OCI-LY3 (cell line): ENCODE measurements at regions not wholly inside any gene's neighbourhood (a gene's known extent, or its start where the extent isn't known, plus 50 kb on each side); places are given as distances from the start of the nearest gene placed in this dataset.

Experiments used
- H2AFZ ChIP-seq: fragments of 200-600, 300-600 bp; shearing (Covaris generic); 2 replicates; pipeline ENCODE4 v1.6.0; 2014; ENCODE audit warnings: antibody characterized with exemption, low read depth, low read length
- H3K27ac ChIP-seq: fragments of 200-600, 300-600 bp; sonication (generic); 2 replicates; pipeline ENCODE4 v1.5.1; 2014; ENCODE audit warnings: mild to moderate bottlenecking, low read length, moderate library complexity, mixed read lengths
- H3K27me3 ChIP-seq: fragments of 200-600, 300-600 bp; sonication (generic); 2 replicates; pipeline ENCODE4 v1.6.1; 2014; ENCODE audit warnings: low read depth, low read length, mixed read lengths
- H3K36me3 ChIP-seq: fragments of 200-600, 300-600 bp; sonication (generic); replicated peaks from 2 replicates; pipeline ENCODE3; 2014; ENCODE audit warnings: low read depth, low read length, mixed read lengths
- H3K4me1 ChIP-seq: fragments of 300-600, 200-600 bp; sonication (generic); 2 replicates; pipeline ENCODE4 v1.6.1; 2014; ENCODE audit warnings: low read length, mixed read lengths
- H3K4me2 ChIP-seq: fragments of 200-600, 300-600 bp; sonication (generic); 2 replicates; pipeline ENCODE4 v1.6.1; 2014; ENCODE audit warnings: low read length, mixed read lengths
- H3K4me3 ChIP-seq: fragments of 300-600, 200-600 bp; sonication (generic); 2 replicates; pipeline ENCODE4 v1.5.1; 2014; ENCODE audit warnings: antibody characterized with exemption, mild to moderate bottlenecking, low read length, moderate library complexity
- H3K79me2 ChIP-seq: fragments of 300-600, 200-600 bp; shearing (Covaris generic); 2 replicates; pipeline ENCODE4 v1.6.1; 2014; ENCODE audit warnings: mild to moderate bottlenecking, low read length, mixed read lengths
- H3K9ac ChIP-seq: fragments of 300-600, 200-600 bp; shearing (Covaris generic); 2 replicates; pipeline ENCODE4 v1.6.0; 2014; ENCODE audit warnings: mild to moderate bottlenecking, low read length, moderate library complexity
- H3K9me3 ChIP-seq: fragments of 200-600, 300-600 bp; shearing (Covaris generic); 2 replicates; pipeline ENCODE4 v1.6.1; 2014; ENCODE audit warnings: low read length, mixed read lengths; ENCODE audit not compliant: insufficient read depth
- H4K20me1 ChIP-seq: fragments of 200-600, 300-600 bp; sonication (generic); 2 replicates; pipeline ENCODE4 v1.6.1; 2016; ENCODE audit warnings: low read length, mixed read lengths; ENCODE audit not compliant: insufficient read depth
- CTCF ChIP-seq: fragments of 200-600, 300-600 bp; sonication (generic); IDR thresholded peaks from 2 replicates; pipeline ENCODE4 v1.5.1; 2014; ENCODE audit warnings: antibody characterized with exemption, low read length, low read depth
- EZH2phosphoT487 ChIP-seq: fragments of 200-600 bp; shearing (Covaris generic); IDR thresholded peaks from 2 replicates; pipeline ENCODE4 v1.6.1; 2018; ENCODE audit warnings: antibody characterized with exemption, mixed run types, low read depth

- Histone ChIP-seq H3K27me3 (0 out of 2 replicates have a peak, but pooled peaks cover 3% of the 10 kb centered on the region), H3K36me3 (no peaks in the 10 kb centered on the region), H2AFZ (no peak overlapping the region), H3K4me2 (no peak overlapping the region), H4K20me1 (no peaks in the 10 kb centered on the region), H3K4me3 (no peak overlapping the region), H3K4me1 (no peaks in the 10 kb centered on the region), H3K9ac (no peak overlapping the region), H3K79me2 (no peaks in the 10 kb centered on the region), H3K9me3 (no peaks in the 10 kb centered on the region), H3K27ac (no peak overlapping the region)
- TF ChIP-seq CTCF (no peak), EZH2phosphoT487 (no peak)
Observed at GRCh38 chr2:217724471-217724870, 278.3 kb downstream of the TNS1 start.

- Histone ChIP-seq H2AFZ (no peak overlapping the region), H3K9ac (no peak overlapping the region), H3K4me1 (no peaks in the 10 kb centered on the region), H3K27ac (no peak overlapping the region), H3K4me2 (no peak overlapping the region), H3K4me3 (no peak overlapping the region), H3K36me3 (no peaks in the 10 kb centered on the region), H4K20me1 (no peaks in the 10 kb centered on the region), H3K9me3 (no peaks in the 10 kb centered on the region), H3K79me2 (no peaks in the 10 kb centered on the region), H3K27me3 (peaks cover 4% of the 10 kb centered on the region; the same call in 1 of the 2 replicates)
- TF ChIP-seq CTCF (no peak), EZH2phosphoT487 (no peak)
Observed at GRCh38 chr2:217723981-217724380, 278.8 kb downstream of the TNS1 start.

DNA sequence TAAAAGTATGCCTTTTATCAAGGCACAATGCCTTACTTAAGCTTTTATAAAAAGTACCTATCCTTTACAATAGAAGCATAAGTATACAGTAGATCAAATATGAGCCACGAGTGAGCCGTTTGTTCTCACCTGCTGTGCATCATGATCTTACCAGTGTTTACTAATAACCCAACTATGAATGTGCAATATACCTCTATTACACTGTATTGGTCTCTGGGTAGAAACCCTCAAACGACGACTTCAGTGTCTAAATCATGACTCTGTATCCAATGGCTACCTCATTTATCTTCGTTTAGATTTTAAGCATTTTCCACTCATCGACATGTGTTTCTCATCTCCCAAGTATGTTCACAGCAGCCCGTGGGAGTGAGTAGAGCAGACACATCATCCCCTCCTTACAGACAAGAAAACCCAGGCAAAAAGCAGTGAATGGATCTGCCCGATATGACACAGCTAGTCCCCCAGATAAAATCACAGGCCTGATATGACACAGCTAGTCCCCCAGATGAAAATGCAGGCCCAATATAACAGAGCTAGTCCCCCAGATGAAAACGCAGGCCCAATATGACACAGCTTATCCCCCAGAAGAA is 279.8 kb downstream of the TNS1 start:
- Histone ChIP-seq H3K79me2 (no peaks in the 10 kb centered on the region), H3K27ac (no peak overlapping the region), H4K20me1 (no peaks in the 10 kb centered on the region), H3K4me3 (no peak overlapping the region), H3K9ac (no peak overlapping the region), H3K36me3 (no peaks in the 10 kb centered on the region), H3K4me2 (no peak overlapping the region), H3K4me1 (no peaks in the 10 kb centered on the region), H3K27me3 (peaks cover 6% of the 10 kb centered on the region; the same call in 1 of the 2 replicates), H2AFZ (no peak overlapping the region), H3K9me3 (no peaks in the 10 kb centered on the region)
- TF ChIP-seq CTCF (no peak), EZH2phosphoT487 (no peak)

DNA sequence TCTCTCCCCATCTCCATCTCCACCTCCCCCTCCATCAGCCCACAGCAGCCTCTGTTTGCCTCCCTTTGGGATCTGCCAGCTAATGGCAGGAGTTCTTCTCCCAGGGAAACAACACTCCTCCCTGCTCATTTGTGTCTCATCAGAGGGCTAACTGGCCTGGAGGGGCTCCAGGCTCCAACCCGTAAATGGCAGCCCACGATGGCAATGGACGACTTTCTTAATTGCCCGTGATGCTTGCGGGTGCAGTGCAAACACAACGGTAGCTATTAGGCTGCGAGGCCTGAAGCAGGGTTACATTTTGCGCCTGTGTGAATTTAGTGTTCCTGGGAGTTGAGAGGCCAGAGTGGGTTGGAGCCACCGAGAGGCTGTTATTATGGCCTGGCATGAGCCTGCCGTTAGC is 285.1 kb downstream of the TNS1 start:
- no peak overlapping the region for H3K4me2 ChIP-seq
- H3K36me3 ChIP-seq: no peaks in the 10 kb centered on the region
- H3K27me3 ChIP-seq: peaks cover 6% of the 10 kb centered on the region; the same call in 1 of the 2 replicates
- no peaks in the 10 kb centered on the region for H3K9me3 ChIP-seq
- H3K9ac ChIP-seq: no peak overlapping the region
- no peak overlapping the region for H2AFZ ChIP-seq
- no peaks in the 10 kb centered on the region for H4K20me1 ChIP-seq
- no peaks in the 10 kb centered on the region for H3K79me2 ChIP-seq
- no peak overlapping the region for H3K4me3 ChIP-seq
- no peaks in the 10 kb centered on the region for H3K4me1 ChIP-seq
- TF ChIP-seq EZH2phosphoT487 (no peak), CTCF (no peak)
- no peak overlapping the region for H3K27ac ChIP-seq
